ENCODE measurements at regions not wholly inside any gene's neighbourhood (a gene's known extent, or its start where the extent isn't known, plus 50 kb on each side); places are given as distances from the start of the nearest gene placed in this dataset.

GRCh38 chr4:126038502-126039144 lies 723.9 kb downstream of the FAT4 start:
- intact Hi-C loops (cut with DNase I) = no loop called here
- no peaks in the 10 kb centered on the region for H3K36me3 ChIP-seq (ENCODE audit: insufficient read depth in 1 of 2, low read depth in 1 of 2)
- H3K27ac ChIP-seq = no peak overlapping the region
- no peak for TF ChIP-seq CTCF (IDR thresholded peaks at IDR 0.05)
- no peak for DNase-seq
- WGBS, 3 donors = 29 to 30% (median 29%) methylated on average over 2 of the region's 2 CpGs
- no peak for ATAC-seq
- H3K4me1 ChIP-seq = no peaks in the 10 kb centered on the region
- no peaks in the 10 kb centered on the region for H3K9me3 ChIP-seq
- H3K27me3 ChIP-seq (ENCODE audit: insufficient read depth in 3 of 3, low read length in 2 of 3) = no peaks in the 10 kb centered on the region
- no peak overlapping the region for H3K4me3 ChIP-seq

GRCh38 chr4:126046081-126046614 lies 731.4 kb downstream of the FAT4 start:
- Histone ChIP-seq H3K4me1 (no peaks in the 10 kb centered on the region), H3K36me3 (ENCODE audit: insufficient read depth in 1 of 2, low read depth in 1 of 2) (no peaks in the 10 kb centered on the region), H3K27ac (no peak overlapping the region), H3K27me3 (ENCODE audit: insufficient read depth in 3 of 3, low read length in 2 of 3) (no peaks in the 10 kb centered on the region), H3K9me3 (no peaks in the 10 kb centered on the region), H3K4me3 (no peak overlapping the region)
- TF ChIP-seq CTCF (IDR thresholded peaks at IDR 0.05) = no peak
- intact Hi-C loops (cut with DNase I) = no loop called here
- ATAC-seq (no peak), DNase-seq (no peak)
- WGBS, 3 donors = 31 to 87% (median 56%) methylated on average over 2 of the region's 2 CpGs

- H3K27ac ChIP-seq = no peak overlapping the region
- no peaks in the 10 kb centered on the region for H3K36me3 ChIP-seq (ENCODE audit: insufficient read depth in 1 of 2, low read depth in 1 of 2)
- DNase-seq (no peak), ATAC-seq (no peak)
- no peak for TF ChIP-seq CTCF (IDR thresholded peaks at IDR 0.05)
- H3K9me3 ChIP-seq = no peaks in the 10 kb centered on the region
- H3K27me3 ChIP-seq (ENCODE audit: insufficient read depth in 3 of 3, low read length in 2 of 3) = no peaks in the 10 kb centered on the region
- 94 to 100% (median 94%) methylated on average over 1 of the region's 1 CpG for WGBS, 3 donors
- H3K4me3 ChIP-seq = no peak overlapping the region
- H3K4me1 ChIP-seq = peaks cover 5% of the 10 kb centered on the region
- intact Hi-C loops (cut with DNase I) = no loop called here
Observed at GRCh38 chr4:126047114-126047513, 732.4 kb downstream of the FAT4 start.

- Histone ChIP-seq H3K9me3 (no peaks in the 10 kb centered on the region), H3K27ac (no peak overlapping the region), H3K4me1 (peaks cover 10% of the 10 kb centered on the region), H3K36me3 (ENCODE audit: insufficient read depth in 1 of 2, low read depth in 1 of 2) (no peaks in the 10 kb centered on the region), H3K4me3 (no peak overlapping the region), H3K27me3 (ENCODE audit: insufficient read depth in 3 of 3, low read length in 2 of 3) (no peaks in the 10 kb centered on the region)
- ATAC-seq = no peak
- 1 to 10% (median 2%) methylated on average over 1 of the region's 1 CpG for WGBS, 3 donors
- no peak for TF ChIP-seq CTCF (IDR thresholded peaks at IDR 0.05)
- DNase-seq = no peak
- intact Hi-C loops (cut with DNase I) = no loop called here
Observed at GRCh38 chr4:126051689-126052424, 737.1 kb downstream of the FAT4 start.

Data from psoas muscle (tissue), 7 donors.